GM23338 (cell line): ENCODE measurements at regions not wholly inside any gene's neighbourhood (a gene's known extent, or its start where the extent isn't known, plus 50 kb on each side); places are given as distances from the start of the nearest gene placed in this dataset.

Source experiments
- CREB1 ChIP-seq: fragments of 250-450 bp; sonication (Bioruptor Pico); IDR thresholded peaks from 2 replicates; pipeline ENCODE4 v1.5.0; 2020; ENCODE audit warnings: low read depth, mild to moderate bottlenecking, moderate library complexity
- CTCF ChIP-seq, 2 experiments: fragments of 200-600 bp in 1 of 2; sonication (generic) in 1 of 2; conservative IDR thresholded peaks; 2 replicates each; pipeline versions ENCODE4 v1.5.1 to v1.6.1; 2016 to 2017; ENCODE audit warnings: antibody characterized with exemption in 2 of 2, low read depth in 2 of 2, mild to moderate bottlenecking in 2 of 2, moderate library complexity in 1 of 2
- EZH2 ChIP-seq: fragments of 200-600 bp; sonication (generic); IDR thresholded peaks from one replicate; pipeline ENCODE4 v1.8.0; 2017; ENCODE audit warnings: antibody characterized with exemption, mild to moderate bottlenecking, low read depth; ENCODE audit not compliant: unreplicated experiment
- POLR2AphosphoS5 ChIP-seq: IDR thresholded peaks from 2 replicates; pipeline ENCODE4 v1.6.1; 2016; ENCODE audit warnings: antibody characterized with exemption, low read depth

- no peak for TF ChIP-seq CTCF (conservative IDR thresholded peaks at IDR 0.05; ENCODE audit: low read depth in 2 of 2)
- no peak for TF ChIP-seq POLR2AphosphoS5
- TF ChIP-seq CREB1 (CRISPR knock-in tag), result no peak
- no peak for TF ChIP-seq EZH2
Measured at GRCh38 chr15:47209591-47209990, 507.7 kb upstream of the SEMA6D start.
